Vagina (tissue), 2 donors: ENCODE measurements at regions not wholly inside any gene's neighbourhood (a gene's known extent, or its start where the extent isn't known, plus 50 kb on each side); places are given as distances from the start of the nearest gene placed in this dataset.

ENCODE experiments used
- CTCF ChIP-seq, 3 experiments: fragments of 450-650 bp in 2 of 3; fragments of 200-600 bp in 1 of 3; sonication (generic) in 1 of 3; IDR thresholded peaks; one replicate each; pipeline ENCODE4 v1.5.1; 2017 to 2019; ENCODE audit warnings: antibody characterized with exemption in 3 of 3, mild to moderate bottlenecking in 2 of 3, moderate library complexity in 2 of 3
- POLR2A ChIP-seq, 2 donors: fragments of 450-650 bp; IDR thresholded peaks; one replicate each; pipeline ENCODE4 v1.6.1; 2017; ENCODE audit warnings: antibody characterized with exemption in 2 of 2, mild to moderate bottlenecking in 2 of 2, moderate library complexity in 2 of 2

GRCh38 chr2:80703532-80703931 lies 399.0 kb upstream of the LRRTM1 start:
- TF ChIP-seq CTCF (IDR thresholded peaks at IDR 0.05) = no peak
- TF ChIP-seq POLR2A (IDR thresholded peaks at IDR 0.05) = no peak
